ENCODE measurements at regions not wholly inside any gene's neighbourhood (a gene's known extent, or its start where the extent isn't known, plus 50 kb on each side); places are given as distances from the start of the nearest gene placed in this dataset.
"Not testable (repeated sequence)": the region's sequence is repeated elsewhere in the genome, so short reads cannot be mapped to it uniquely, and the experiment has no call there.

DNA sequence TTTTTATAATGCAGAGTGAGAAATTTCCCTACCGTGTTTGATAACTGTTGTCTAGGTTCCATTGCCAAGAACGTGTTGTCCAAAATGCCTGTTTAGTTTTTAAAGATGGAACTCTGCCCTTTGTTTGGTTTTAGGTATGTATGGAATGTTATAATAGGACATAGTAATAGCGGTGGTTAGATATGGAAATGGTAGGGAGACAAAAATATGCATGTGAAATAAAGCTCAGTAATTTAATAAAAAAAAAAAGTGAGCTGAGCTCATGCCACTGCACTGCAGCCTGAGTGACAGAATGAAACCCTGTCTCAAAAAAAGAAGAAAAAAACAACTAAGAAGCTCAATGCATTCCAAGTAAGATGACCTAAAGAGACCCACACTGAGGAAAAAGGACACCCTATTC, 72.9 kb downstream of the ZNF783 start:
- no peak overlapping the region for H3K4me3 ChIP-seq (ENCODE audit: low read depth, low read length)
- ChIA-PET CTCF (interaction anchor here (0.9 kb wide), 1 partner anchor 25 kb away, joined by 3 read pairs; no protein-coding TSS in a partner anchor), POLR2A (no interaction called here)
- TF ChIP-seq, protein P1, sequence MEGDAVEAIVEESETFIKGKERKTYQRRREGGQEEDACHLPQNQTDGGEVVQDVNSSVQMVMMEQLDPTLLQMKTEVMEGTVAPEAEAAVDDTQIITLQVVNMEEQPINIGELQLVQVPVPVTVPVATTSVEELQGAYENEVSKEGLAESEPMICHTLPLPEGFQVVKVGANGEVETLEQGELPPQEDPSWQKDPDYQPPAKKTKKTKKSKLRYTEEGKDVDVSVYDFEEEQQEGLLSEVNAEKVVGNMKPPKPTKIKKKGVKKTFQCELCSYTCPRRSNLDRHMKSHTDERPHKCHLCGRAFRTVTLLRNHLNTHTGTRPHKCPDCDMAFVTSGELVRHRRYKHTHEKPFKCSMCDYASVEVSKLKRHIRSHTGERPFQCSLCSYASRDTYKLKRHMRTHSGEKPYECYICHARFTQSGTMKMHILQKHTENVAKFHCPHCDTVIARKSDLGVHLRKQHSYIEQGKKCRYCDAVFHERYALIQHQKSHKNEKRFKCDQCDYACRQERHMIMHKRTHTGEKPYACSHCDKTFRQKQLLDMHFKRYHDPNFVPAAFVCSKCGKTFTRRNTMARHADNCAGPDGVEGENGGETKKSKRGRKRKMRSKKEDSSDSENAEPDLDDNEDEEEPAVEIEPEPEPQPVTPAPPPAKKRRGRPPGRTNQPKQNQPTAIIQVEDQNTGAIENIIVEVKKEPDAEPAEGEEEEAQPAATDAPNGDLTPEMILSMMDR (IDR thresholded peaks at IDR 0.05; ENCODE audit: insufficient read depth, low read length, missing control alignments), result no peak
- DNase-seq (ENCODE audit: low read depth, low spot score), result no peak

DNA sequence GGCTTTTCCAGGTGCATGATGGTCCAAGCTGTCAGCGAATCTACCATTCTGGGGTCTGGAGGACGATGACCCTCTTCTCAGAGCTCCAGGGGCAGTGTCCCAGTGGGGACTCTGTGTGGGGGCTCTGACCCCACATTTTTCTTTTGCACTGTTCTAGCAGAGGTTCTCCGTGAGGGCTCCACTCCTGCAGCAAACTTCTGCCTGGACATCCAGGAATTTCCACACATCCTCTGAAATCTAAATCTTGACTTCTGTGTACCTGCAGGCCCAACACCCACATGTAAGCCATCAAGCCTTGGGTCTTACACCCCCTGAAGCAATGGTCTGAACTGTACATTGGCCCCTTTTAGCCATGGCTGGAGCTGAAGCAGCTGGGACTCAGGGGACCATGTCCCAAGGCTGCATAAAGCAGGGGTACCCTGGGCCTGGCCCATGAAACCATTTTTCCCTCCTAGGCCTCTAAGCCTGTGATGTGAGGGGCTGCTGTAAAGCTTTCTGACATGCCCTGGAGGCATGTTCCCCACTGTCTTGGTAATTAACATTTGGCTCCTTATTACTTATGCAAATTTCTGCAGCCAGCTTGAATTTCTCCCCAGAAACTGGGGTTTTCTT, 86.9 kb downstream of the ZNF783 start:
- CTCF ChIA-PET, result no interaction called here
- DNase-seq (ENCODE audit: low read depth, low spot score), result no peak
- POLR2A ChIA-PET, result no interaction called here
- TF ChIP-seq, protein P1 (IDR thresholded peaks at IDR 0.05; ENCODE audit: insufficient read depth, low read length, missing control alignments), result no peak
- H3K4me3 ChIP-seq (ENCODE audit: low read depth, low read length), result no peak overlapping the region

DNA sequence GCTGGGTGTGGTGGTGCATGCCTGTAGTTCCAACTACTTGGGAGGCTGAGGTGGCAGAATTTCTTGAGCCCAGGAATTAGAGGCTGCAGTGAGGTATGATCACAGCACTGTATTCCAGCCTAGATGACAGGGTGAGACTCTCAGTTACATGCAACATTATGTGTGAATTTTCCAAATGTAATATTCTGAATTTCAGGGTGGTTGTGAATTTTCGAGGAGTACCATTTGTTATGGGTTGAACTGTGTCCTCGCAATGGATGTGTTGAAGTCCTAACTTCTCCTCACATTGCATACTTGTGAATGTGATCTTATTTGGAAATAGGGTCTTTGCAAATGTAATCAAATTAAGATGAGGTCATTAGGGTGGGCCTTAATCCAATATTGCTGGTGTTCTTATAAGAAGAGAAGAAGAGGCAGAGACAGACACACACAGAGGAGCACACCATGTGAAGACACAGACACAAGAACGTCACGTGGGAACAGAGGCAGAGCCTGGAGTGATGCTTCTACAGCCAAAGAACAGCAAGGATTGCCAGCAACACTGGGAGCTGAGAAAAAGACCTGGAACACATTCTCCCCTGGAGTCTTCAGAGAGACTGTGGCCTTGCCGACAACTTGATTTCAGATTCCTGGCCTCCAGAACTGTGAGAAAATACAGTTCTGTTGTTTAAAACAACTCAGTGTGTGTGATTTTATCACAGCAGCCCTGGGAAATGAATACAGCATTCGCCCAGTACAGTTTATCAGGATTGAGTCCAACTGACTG, 91.9 kb downstream of the ZNF783 start:
- CTCF ChIA-PET, result no interaction called here
- no peak for DNase-seq (ENCODE audit: low read depth, low spot score)
- no peak overlapping the region for H3K4me3 ChIP-seq (ENCODE audit: low read depth, low read length)
- POLR2A ChIA-PET, result no interaction called here
- TF ChIP-seq, protein P1 (IDR thresholded peaks at IDR 0.05; ENCODE audit: insufficient read depth, low read length, missing control alignments), result no peak

DNA sequence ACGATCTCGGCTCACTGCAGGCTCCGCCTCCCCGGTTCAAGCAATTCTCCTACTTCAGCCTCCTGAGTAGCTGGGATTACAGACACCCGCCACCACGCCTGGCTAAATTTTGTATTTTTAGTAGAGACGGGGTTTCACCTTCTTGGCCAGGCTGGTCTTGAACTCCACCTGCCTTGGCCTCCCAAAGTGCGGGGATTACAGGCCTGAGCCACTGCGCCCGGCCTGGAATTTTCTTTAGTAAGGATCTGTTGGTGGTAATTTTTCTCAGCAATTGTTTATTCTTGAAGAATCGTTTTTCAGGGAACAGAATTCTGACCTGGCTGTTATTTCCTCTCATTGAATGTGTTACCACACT, 93.0 kb downstream of the ZNF783 start:
- DNase-seq (ENCODE audit: low read depth, low spot score); H3K4me3 ChIP-seq (ENCODE audit: low read depth, low read length); POLR2A ChIA-PET; CTCF ChIA-PET: not testable (repeated sequence)

DNA sequence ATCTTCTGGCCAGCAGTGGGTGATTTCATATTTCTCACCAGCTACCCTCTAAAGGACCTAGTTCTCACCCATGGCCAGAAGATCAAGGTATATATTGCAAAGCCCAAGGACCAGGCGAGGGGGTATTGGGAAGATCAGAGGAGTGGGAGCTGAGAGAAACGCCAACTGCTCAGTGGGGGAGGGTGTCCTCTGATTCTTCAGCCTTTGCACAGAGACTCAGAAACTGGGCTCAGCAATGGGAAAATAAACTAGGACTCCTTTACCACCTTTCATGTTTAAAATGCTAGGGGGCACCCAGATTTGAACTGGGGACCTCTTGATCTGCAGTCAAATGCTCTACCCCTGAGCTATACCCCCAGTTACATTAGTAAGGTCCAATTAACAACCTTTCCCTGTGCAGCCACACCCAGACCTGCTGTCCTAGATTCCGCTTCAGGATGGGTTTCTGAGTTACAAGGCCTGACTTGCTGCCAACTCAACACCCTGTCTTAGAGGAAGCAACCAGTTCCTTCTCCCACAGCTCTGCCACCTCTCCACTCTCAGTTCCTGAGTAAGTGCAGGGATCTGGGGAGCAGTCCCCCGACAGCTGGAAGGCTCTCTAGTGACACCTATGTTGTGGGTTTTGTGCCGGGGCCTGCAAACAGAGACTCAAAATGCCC, 93.5 kb downstream of the ZNF783 start:
- ChIA-PET CTCF (interaction anchor here (0.7 to 1.6 kb wide), 3 partner anchors 12 to 72 kb away, joined by 3 to 5 read pairs (median 3); no protein-coding TSS in a partner anchor), POLR2A (no interaction called here)
- H3K4me3 ChIP-seq (ENCODE audit: low read depth, low read length), result no peak overlapping the region
- DNase-seq (ENCODE audit: low read depth, low spot score), result no peak
- TF ChIP-seq, protein P1 (IDR thresholded peaks at IDR 0.05; ENCODE audit: insufficient read depth, low read length, missing control alignments), result no peak

DNA sequence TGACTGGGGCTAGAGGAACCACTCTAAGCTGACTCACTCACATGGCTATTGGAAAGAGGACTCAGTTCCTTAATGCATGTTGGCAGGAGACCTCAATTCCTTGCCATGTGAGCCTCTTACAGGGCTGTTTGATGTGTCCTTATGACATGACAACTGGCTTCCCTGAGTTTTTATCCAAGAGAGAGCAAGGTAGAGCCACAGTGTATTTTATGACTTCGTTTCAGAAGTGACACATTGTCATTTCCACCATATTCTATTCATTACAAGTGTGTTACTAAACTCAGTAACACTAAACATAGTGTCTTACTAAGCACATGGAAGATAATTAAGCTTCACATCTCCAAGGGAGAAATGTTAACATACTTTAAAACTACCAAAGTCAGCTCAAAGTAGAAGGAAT, 98.2 kb downstream of the ZNF777 start:
- ChIA-PET CTCF (interaction anchor here (1.6 kb wide), 1 partner anchor 53 kb away, joined by 4 read pairs; no protein-coding TSS in a partner anchor), POLR2A (no interaction called here)
- TF ChIP-seq, protein P1 (IDR thresholded peaks at IDR 0.05; ENCODE audit: insufficient read depth, low read length, missing control alignments), result no peak
- no peak overlapping the region for H3K4me3 ChIP-seq (ENCODE audit: low read depth, low read length)
- no peak for DNase-seq (ENCODE audit: low read depth, low spot score)

Data from AG04449 (cell line).